Memory B cell (primary cell): ENCODE measurements at regions not wholly inside any gene's neighbourhood (a gene's known extent, or its start where the extent isn't known, plus 50 kb on each side); places are given as distances from the start of the nearest gene placed in this dataset.
A peak's percentile ranks its signal among the peaks of the same experiment; 100 is the strongest.

ENCODE experiments used
- ATAC-seq: fragments of 150-1000 bp; cut with Tn5 transposase; 2 replicates; pipeline ENCODE4 v1.10.0; 2021; ENCODE audit warnings: low read depth, mild to moderate bottlenecking, moderate library complexity
- DNase-seq, 2 donors: peaks; one replicate each; pipeline ENCODE4 v3.0.0; 2022; ENCODE audit warnings: low spot score in 2 of 2
- H3K27ac Mint-ChIP-seq: one replicate; pipeline ENCODE4 v1.8.0; 2022; ENCODE audit warnings: mild to moderate bottlenecking, moderate library complexity, mixed read lengths
- H3K27me3 Mint-ChIP-seq: one replicate; pipeline ENCODE4 v1.8.0; 2022; ENCODE audit warnings: mixed read lengths
- H3K36me3 Mint-ChIP-seq: one replicate; pipeline ENCODE4 v1.8.0; 2022; ENCODE audit warnings: mild to moderate bottlenecking, mixed read lengths
- H3K4me1 Mint-ChIP-seq: one replicate; pipeline ENCODE4 v1.8.0; 2022; ENCODE audit warnings: mixed read lengths
- H3K4me3 Mint-ChIP-seq: one replicate; pipeline ENCODE4 v1.8.0; 2022; ENCODE audit warnings: mild to moderate bottlenecking, moderate library complexity, mixed read lengths
- H3K9me3 Mint-ChIP-seq: one replicate; pipeline ENCODE4 v1.8.0; 2022; ENCODE audit warnings: mixed read lengths

DNA sequence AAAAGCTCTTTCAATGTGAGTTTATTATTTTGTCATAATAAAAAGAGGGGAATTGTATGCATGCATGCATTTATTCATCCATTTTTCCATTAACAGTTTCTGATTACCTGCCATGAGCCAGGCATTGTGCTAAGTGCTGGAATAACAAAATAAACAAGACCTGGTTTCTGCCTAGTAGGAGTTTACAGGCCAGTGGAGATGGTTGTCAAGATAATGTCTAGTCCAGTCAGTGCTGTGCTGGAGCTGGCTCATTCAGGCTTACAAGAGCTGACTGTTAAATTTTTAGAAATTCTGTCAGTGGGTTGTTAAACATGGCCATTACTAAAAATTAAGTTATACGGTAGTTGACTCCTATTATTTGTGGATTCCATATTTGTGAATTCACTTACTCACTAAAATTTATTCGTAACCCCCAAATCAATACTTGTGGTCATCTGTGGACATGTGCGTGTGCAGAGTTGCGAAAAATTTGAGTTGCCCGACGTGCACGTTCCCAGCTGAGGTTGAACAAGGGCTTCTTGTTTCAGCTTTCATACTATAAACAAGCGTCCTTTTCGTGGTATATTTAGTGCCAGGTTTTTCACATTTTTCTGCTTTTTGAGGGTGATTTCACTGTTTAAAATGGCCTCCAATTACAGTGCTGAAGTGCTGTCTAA, 172.3 kb upstream of the RPS6KA3 start:
- Mint-ChIP-seq H3K27me3 (no peaks in the 10 kb centered on the region), H3K4me1 (no peaks in the 10 kb centered on the region)

DNA sequence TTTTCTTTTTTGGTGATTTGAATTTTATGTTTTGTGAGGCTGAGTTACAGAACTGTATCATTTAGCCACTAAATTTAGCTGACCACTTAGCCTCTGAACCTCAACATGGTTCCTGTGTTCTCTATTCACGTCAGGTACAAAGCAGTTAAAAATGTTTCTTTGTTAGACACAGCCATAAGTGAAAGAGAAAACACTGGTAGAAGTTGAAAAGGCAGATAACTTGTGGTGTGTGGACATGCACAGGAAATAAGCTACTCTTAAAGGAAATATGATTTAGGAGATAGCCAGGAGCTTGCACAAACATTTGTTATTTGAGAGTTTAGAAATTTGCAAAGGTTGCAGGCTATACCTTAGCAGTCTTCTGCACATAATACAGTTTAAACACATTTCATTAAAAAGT, 171.0 kb upstream of the RPS6KA3 start:
- H3K9me3 Mint-ChIP-seq = no peaks in the 10 kb centered on the region
- ATAC-seq (no peak), DNase-seq (no peak)
- H3K4me3 Mint-ChIP-seq = no peak overlapping the region
- no peak overlapping the region for H3K27ac Mint-ChIP-seq
- H3K4me1 Mint-ChIP-seq = peaks cover 2% of the 10 kb centered on the region
- no peaks in the 10 kb centered on the region for H3K36me3 Mint-ChIP-seq
- H3K27me3 Mint-ChIP-seq = no peaks in the 10 kb centered on the region

More for the DNA sequence above, 172.3 kb upstream of the RPS6KA3 start:
- Mint-ChIP-seq H3K4me3 (no peak overlapping the region), H3K27ac (no peak overlapping the region), H3K36me3 (no peaks in the 10 kb centered on the region), H3K9me3 (no peaks in the 10 kb centered on the region)
- no peak for ATAC-seq
- DNase-seq = no peak

DNA sequence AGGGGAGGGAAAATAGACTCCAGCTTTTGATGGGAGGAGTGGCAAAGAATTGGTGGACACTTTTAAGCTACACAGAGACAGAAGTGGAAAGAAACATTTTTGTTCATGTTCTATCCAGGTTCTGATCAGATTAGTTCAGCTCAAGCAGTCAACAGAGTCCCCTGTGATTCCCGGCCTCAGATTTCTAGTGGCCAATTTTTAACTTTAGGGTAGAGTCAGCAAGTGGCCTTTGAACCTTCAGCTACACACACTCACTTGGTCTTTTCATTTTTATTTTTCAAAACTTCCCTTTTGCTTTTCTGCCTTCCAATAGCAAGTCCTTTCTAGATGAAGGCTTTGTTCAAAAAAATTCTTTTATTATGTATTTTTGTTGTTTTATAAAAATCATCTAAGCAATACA, 169.2 kb upstream of the RPS6KA3 start:
- Mint-ChIP-seq H3K9me3 (no peaks in the 10 kb centered on the region), H3K27ac (no peak overlapping the region), H3K4me3 (no peak overlapping the region), H3K27me3 (no peaks in the 10 kb centered on the region), H3K4me1 (peaks cover 2% of the 10 kb centered on the region), H3K36me3 (no peaks in the 10 kb centered on the region)
- DNase-seq (no peak), ATAC-seq (no peak)

DNA sequence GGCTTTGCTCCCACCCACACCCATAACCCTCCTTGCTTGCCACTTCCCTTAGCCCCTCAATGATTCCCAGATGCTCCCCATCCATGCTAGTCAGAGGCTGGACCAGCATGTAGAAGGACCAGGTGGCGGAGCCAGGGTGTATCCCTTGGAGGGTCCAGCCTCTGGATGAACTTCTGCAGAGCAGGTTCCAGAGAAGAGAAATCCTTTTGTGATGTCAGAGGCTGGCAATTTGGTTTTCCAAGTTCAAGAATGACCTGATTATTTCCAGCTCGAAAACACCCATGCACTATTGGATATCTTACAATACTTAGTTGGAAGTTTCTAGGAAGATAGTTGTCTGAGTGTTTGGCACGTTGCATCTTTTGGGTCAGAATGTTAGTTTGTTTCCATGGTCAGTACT, 168.3 kb upstream of the RPS6KA3 start:
- Mint-ChIP-seq H3K4me3 (no peak overlapping the region), H3K27me3 (no peaks in the 10 kb centered on the region), H3K4me1 (peaks cover 2% of the 10 kb centered on the region), H3K36me3 (no peaks in the 10 kb centered on the region), H3K27ac (no peak overlapping the region), H3K9me3 (no peaks in the 10 kb centered on the region)
- no peak for ATAC-seq
- no peak for DNase-seq

DNA sequence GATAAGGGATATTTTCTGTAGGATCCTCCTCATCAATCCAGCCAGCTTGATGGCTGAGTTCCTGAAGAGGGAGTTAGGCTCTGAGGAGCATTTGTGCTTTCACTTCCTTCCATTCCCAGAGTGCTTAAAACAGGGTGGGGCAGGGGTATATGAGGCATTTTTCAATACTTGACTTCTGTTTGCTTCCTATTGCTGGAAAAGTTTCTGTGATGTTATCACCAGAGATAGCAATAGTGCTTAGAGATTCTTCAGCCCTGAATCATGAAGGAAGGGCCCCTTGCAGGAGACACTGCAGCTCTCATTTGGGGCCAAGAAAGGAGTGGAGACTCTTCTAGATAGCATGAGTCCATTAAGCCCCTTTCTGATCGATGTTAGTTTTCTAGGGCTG, 166.7 kb upstream of the RPS6KA3 start:
- Mint-ChIP-seq H3K27ac (no peak overlapping the region), H3K36me3 (no peaks in the 10 kb centered on the region), H3K27me3 (no peaks in the 10 kb centered on the region), H3K9me3 (no peaks in the 10 kb centered on the region), H3K4me1 (peaks cover 2% of the 10 kb centered on the region), H3K4me3 (no peak overlapping the region)
- DNase-seq = no peak
- no peak for ATAC-seq

DNA sequence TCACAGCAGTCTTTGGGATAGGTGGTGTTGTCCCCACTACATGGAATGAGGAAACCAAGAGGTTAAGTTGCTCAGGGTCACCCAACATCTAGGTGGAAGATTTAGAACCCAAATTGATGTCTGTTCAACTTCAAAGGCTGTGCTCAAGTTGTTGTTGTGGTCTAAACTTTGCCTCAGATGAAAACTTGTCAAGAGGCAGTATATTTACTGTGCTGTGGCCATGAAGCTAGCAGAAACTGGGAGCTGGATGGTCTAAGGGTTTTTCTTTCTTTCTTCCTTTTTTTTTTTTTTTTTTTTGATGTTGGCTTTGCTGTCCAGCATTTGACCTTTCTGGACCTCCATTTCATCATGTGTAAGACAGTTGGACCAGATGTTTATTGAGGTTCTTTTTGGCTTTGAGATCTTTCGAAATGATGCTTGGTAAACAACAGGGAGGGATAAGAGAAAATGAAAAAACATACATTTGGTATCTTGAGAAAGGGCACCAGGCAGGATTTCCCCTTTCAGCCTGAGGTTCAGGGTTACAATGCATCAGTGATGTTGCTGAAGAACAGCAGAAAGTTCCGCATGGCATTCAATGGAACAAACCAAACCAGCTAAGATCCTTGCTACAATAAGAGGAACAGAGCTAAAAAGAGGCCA, 166.2 kb upstream of the RPS6KA3 start:
- Mint-ChIP-seq H3K27ac (no peak overlapping the region), H3K27me3 (no peaks in the 10 kb centered on the region), H3K4me1 (peaks cover 2% of the 10 kb centered on the region), H3K36me3 (no peaks in the 10 kb centered on the region), H3K9me3 (no peaks in the 10 kb centered on the region), H3K4me3 (no peak overlapping the region)
- ATAC-seq (peak; percentile 62), DNase-seq (no peak)

DNA sequence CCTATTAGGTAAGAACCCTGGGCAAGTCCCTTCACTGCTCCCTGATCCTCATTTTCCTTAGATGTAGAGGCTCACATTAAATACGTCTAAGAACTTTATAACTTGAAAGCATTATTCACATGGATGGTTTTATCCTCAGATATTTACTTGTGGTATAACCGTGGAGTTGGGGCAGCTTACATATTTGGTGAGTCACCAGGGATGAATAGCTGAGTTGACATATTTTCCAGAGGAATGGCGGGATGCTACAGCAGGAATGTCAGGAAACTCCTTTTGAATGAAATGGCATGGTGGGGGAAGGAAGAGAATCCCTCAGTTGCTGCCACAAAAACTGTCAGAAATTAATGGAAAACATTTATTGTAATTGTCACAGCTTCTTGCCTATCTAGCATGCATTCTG, 165.3 kb upstream of the RPS6KA3 start:
- H3K27ac Mint-ChIP-seq = no peak overlapping the region
- no peak overlapping the region for H3K4me3 Mint-ChIP-seq
- peaks cover 4% of the 10 kb centered on the region for H3K4me1 Mint-ChIP-seq
- ATAC-seq (no peak), DNase-seq (no peak)
- H3K9me3 Mint-ChIP-seq = no peaks in the 10 kb centered on the region
- no peaks in the 10 kb centered on the region for H3K36me3 Mint-ChIP-seq
- H3K27me3 Mint-ChIP-seq = no peaks in the 10 kb centered on the region

DNA sequence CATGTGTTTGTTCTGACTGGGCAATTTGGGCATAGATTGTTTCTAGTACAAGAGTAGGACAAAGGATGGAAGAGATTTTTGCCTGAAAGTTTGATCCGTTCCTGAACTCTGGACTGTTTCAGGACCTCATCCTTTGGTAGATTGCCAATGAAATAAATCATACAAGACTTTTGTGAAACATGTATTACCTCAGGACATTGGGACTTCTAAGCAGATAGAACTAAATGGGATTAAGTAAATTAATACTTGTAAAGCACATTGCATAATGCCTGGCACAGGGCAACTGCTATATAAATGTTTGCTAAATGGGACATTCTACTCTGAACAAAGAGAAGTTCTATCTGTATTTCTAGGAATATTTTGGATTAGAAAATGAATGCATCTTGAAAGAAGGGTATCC, 164.8 kb upstream of the RPS6KA3 start:
- Mint-ChIP-seq H3K27ac (no peak overlapping the region), H3K36me3 (no peaks in the 10 kb centered on the region), H3K4me1 (peaks cover 5% of the 10 kb centered on the region), H3K4me3 (no peak overlapping the region), H3K9me3 (no peaks in the 10 kb centered on the region), H3K27me3 (no peaks in the 10 kb centered on the region)
- no peak for ATAC-seq
- no peak for DNase-seq

DNA sequence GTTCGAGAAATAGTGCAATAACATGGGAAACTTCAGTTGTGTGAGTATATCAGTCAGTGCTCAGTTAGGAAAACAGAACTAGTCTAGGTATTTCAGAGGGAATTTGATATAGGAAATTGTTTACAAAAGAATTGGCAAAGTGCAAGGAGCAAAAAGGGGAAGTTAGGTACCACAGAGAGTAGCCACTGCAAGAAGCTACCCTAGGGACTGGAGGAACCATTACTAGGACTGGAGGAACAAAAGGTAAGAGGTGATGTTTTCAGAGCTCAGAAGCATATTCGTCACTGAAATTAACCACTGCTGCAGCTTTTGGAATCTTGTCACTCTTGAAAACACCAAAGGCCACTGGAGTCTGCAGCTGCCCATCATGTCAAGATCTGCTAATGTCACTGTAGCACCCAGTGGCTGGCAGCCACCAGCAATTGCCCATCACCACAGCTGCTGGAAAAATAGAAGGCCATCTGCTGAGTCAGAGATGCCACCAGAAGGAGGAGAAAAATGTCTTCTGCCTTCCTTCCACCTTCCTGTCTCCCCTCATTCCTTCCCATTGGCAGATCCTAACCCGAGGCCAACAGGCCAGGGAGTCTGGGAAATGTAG, 160.6 kb upstream of the RPS6KA3 start:
- H3K9me3 Mint-ChIP-seq = peaks cover 2% of the 10 kb centered on the region
- H3K4me3 Mint-ChIP-seq = no peak overlapping the region
- H3K27ac Mint-ChIP-seq = no peak overlapping the region
- ATAC-seq (peak; percentile 63), DNase-seq (no peak)
- no peaks in the 10 kb centered on the region for H3K27me3 Mint-ChIP-seq
- H3K36me3 Mint-ChIP-seq = peaks cover 2% of the 10 kb centered on the region
- peaks cover 3% of the 10 kb centered on the region for H3K4me1 Mint-ChIP-seq

DNA sequence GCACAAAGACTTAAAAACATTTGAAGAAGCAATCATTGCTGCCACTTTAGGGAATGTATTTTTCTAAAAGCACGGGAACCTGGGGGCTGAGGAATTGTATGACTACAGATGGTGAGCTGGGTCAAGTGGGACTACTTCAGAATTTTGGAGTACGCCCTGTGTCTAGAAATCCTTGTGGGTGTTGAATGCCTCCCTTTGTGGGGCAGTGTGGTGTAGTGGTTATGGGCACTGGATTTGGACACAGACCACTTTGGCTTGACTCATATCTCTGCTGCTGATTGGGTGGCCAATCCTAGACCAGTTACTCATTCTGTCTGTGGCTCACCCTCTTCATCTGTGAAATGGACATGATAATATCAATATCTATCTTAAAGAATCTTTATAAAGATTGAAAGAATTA, 155.0 kb upstream of the RPS6KA3 start:
- Mint-ChIP-seq H3K27ac (no peak overlapping the region), H3K4me3 (no peak overlapping the region)

DNA sequence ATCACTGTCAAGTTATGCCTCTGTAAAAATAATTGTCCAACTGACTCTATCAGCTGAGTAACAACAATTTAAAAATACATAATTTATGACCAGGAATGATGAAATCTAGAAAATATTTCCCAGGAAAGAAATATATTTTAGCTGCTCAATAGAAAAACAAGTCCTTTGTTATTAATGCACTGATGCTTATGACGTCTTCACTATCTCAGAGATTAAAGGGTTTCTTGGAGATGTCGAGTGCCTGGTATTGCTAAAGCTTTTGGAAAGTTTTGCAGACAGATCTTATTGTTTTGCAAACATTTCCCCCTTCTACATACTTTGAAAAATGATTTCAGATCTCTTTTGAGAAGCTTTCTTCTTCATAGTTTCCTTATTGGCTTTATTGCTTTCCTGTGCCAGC, 154.6 kb upstream of the RPS6KA3 start:
- Mint-ChIP-seq H3K9me3 (peaks cover 2% of the 10 kb centered on the region), H3K4me1 (peaks cover 11% of the 10 kb centered on the region), H3K4me3 (no peak overlapping the region), H3K36me3 (peaks cover 2% of the 10 kb centered on the region), H3K27ac (no peak overlapping the region), H3K27me3 (no peaks in the 10 kb centered on the region)
- no peak for DNase-seq
- no peak for ATAC-seq

More for the DNA sequence above, 155.0 kb upstream of the RPS6KA3 start:
- Mint-ChIP-seq H3K36me3 (peaks cover 2% of the 10 kb centered on the region), H3K9me3 (peaks cover 2% of the 10 kb centered on the region), H3K4me1 (peaks cover 11% of the 10 kb centered on the region), H3K27me3 (no peaks in the 10 kb centered on the region)
- ATAC-seq (no peak), DNase-seq (no peak)

DNA sequence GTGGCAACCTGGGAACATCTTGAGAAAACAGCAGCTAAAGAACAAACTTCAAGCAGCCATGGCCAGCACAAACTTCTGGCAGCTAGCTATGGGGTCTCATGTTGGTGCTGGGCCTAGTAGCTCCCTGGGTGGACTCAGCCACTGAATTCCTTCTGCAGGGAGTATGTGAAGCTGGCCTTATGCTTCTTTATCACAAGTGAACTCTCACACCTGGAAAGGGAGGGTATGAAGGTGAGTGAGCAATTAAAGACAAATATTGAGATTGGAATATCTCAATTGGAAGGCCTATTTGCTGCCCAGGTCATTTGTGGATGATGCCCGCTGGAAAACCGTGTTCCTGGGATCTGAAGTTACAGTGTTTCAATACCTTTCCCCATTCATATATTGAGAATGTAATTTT, 153.3 kb upstream of the RPS6KA3 start:
- Mint-ChIP-seq H3K27me3 (no peaks in the 10 kb centered on the region), H3K4me1 (peaks cover 11% of the 10 kb centered on the region), H3K4me3 (no peak overlapping the region), H3K36me3 (peaks cover 2% of the 10 kb centered on the region), H3K9me3 (peaks cover 1% of the 10 kb centered on the region), H3K27ac (no peak overlapping the region)
- no peak for DNase-seq
- no peak for ATAC-seq

DNA sequence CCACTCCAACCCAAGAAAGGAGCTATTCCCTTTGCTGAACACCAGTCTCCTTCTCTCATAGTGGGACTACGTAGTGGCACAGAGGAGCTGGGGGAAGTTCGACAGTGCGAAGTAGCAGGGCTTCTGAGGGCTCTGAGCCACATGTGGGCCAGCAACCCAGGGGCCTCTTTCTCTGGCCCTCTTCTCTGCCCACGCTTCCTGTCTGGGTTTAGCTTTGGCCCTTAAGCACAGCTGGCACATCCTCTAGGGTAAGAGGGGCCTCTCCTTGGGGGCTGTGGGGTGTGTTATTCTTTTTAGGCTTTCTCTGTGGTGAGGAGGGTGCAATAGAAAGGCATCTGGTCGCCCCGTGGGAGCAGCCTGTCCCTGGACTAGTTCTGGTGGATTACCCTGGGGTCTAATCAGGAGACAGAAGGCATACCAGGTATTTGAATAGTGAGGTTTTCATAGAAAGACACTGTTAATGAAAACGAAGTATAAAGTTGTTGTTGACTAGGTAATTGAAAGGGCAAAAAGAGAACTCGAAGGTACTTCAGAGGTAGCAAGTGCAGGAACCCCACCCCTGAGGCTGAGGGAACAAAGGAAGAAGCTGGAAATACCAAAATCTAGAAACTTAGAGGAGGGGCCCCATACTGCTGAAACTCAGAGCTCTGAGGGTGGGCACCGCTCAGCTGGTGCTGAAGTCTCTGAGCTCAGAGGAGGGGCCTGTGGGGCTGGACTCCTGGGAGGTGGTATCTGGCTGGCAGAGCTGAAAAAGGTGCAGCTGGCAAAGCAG, 151.9 kb upstream of the RPS6KA3 start:
- Mint-ChIP-seq H3K36me3 (no peaks in the 10 kb centered on the region), H3K27me3 (no peaks in the 10 kb centered on the region), H3K9me3 (no peaks in the 10 kb centered on the region), H3K4me3 (peak overlapping the region; percentile 24), H3K4me1 (peaks cover 12% of the 10 kb centered on the region), H3K27ac (peak overlapping the region; percentile 82)
- peak; percentile 49 for ATAC-seq
- no peak for DNase-seq

DNA sequence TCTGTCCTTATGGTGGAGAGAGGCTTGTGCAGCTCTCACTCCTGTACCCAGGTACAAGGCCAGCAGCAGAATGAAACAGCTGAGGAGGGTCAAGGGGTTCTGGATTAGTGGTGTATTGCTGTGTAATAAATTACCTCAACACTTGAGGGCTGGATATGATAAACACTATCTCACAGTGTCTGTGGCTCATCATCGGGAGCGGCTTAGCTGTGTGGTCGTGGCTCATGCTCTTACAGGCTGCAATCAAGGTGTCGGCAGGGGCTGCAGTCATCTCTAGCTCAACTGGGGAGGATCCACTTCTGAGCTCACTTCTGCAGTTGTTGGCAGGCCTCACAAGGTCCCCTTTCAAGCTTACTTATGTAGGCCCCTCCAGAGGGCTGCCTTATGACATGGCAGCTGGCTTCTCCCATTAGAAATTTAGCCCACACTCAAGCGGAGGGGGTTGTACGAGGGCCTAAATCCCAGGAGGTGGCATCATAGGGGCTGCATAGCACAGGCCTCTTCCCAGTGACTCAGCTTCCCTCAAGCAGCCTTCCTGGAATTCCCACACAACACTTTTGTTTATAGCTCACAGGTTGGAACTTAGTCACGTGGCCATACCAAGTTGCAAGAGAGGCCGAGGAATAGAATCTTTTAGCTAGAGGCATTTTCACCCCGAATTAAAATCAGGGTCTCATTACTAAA, 148.2 kb upstream of the RPS6KA3 start:
- Mint-ChIP-seq H3K27ac (no peak overlapping the region), H3K4me1 (peaks cover 23% of the 10 kb centered on the region), H3K27me3 (no peaks in the 10 kb centered on the region), H3K9me3 (no peaks in the 10 kb centered on the region), H3K36me3 (no peaks in the 10 kb centered on the region), H3K4me3 (no peak overlapping the region)
- DNase-seq (no peak), ATAC-seq (no peak)
